Right cardiac atrium (tissue), 5 donors: ENCODE measurements at regions not wholly inside any gene's neighbourhood (a gene's known extent, or its start where the extent isn't known, plus 50 kb on each side); places are given as distances from the start of the nearest gene placed in this dataset.
"Not testable (repeated sequence)": the region's sequence is repeated elsewhere in the genome, so short reads cannot be mapped to it uniquely, and the experiment has no call there.

Source experiments
- ATAC-seq, 2 donors: fragments of 200-7000 bp; cut with Tn5 transposase; one replicate each; pipeline versions ENCODE4 v1.8.0 to v1.9.1; 2020; ENCODE audit warnings: moderate library complexity in 2 of 2, mild to moderate bottlenecking in 1 of 2
- DNase-seq, 3 donors: peaks; one replicate each; pipeline ENCODE4 v3.0.0-alpha.2; 2020
- H3K27ac ChIP-seq: one replicate; pipeline ENCODE4 v1.5.1; 2013; ENCODE audit warnings: mild to moderate bottlenecking, low read length, control low read depth, moderate library complexity
- H3K27me3 ChIP-seq: one replicate; pipeline ENCODE4 v1.6.1; 2013; ENCODE audit not compliant: control insufficient read depth, insufficient read depth
- H3K4me1 ChIP-seq: one replicate; pipeline ENCODE4 v1.6.1; 2013; ENCODE audit warnings: low read length; ENCODE audit not compliant: control insufficient read depth, insufficient read depth
- H3K4me3 ChIP-seq: one replicate; pipeline ENCODE4 v1.5.1; 2013; ENCODE audit warnings: low read length, control low read depth
- H3K9me3 ChIP-seq: one replicate; pipeline ENCODE4 v1.6.1; 2013; ENCODE audit warnings: low read length; ENCODE audit not compliant: control insufficient read depth
- WGBS: extraction: QIAGEN DNeasy Blood & Tissue Kit; methylation state at CpG from one replicate; pipeline ENCODE4 v1.1.7; 2013; 5-methylcytosine and 5-hydroxymethylcytosine counted together
- intact Hi-C, 4 donors: fragments of 100-400 bp; cut with DNase I; formaldehyde crosslinking; loops; one replicate each; pipeline versions ENCODE4 v1.11.0 to v1.14.0; 2022 to 2023
- donor health status: healthy with polysubstance abuse.
- donor health status: DM: no; HTN: yes; CAD: no.
- donor health status: DM: no; HTN: no; CAD: no.
- donor health status: DM: no; HTN: yes; CAD: no; lungs with severe emphysema.
- donor health status: DM: yes; HTN: yes; CAD: no.

DNA sequence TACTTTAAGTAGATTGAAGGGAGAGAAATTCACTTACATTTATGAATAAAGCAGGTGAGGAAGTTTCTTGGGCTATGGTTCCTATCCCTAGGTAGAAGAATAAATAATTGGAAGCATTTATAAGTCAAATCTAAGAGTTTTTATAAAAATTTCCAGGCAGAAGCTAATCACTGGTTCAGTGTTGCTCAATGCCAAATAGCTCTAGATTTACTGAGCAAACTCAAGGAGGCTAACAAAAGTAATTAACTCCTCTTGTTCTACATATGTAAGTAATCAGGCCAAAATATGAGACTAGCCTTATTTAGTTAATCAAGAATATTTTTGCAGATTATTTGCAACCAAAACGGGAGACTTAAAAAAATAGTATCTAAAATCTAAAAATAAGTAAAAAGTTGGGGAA is 472.3 kb downstream of the PLK2 start:
- Histone ChIP-seq H3K27me3 (no peaks in the 10 kb centered on the region), H3K9me3 (no peaks in the 10 kb centered on the region), H3K4me1 (peaks cover 2% of the 10 kb centered on the region), H3K4me3 (no peak overlapping the region), H3K27ac (no peak overlapping the region)
- DNase-seq, result no peak
- no peak for ATAC-seq
- WGBS, result 59% methylated on average over 1 of the region's 1 CpG
- intact Hi-C loops, result no loop called here

DNA sequence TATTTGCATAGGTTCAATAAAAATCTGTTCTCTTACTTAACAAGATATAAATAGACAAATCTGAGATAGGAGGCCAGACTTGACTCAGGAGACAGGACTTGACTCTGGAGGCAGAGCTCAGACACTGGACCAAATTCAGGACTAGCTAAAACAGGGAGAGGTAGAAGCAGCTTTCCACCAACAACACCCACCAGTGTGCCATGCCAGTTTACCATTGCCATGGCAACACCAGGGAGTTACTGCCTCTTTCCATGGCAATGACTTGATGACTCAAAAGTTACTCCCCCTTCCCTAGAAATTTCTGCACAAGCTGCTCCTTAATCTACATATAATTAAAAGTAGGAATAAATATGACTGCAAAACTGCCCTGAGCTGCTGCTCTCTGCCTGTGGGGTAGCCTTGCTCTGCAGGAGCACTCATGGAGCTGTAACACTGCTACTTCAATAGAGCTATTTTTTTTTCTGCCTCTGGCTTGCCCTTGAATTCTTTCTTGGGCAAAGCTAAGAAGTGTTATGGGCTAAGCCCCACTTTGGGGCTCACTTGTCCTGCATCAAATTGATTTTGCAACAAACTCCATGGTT is 473.0 kb downstream of the PLK2 start:
- Histone ChIP-seq H3K4me3 (no peak overlapping the region), H3K27me3 (no peaks in the 10 kb centered on the region), H3K9me3 (no peaks in the 10 kb centered on the region), H3K27ac (no peak overlapping the region), H3K4me1 (peaks cover 2% of the 10 kb centered on the region)
- DNase-seq (peak in 1 of 3 donors; percentile 33), ATAC-seq (no peak)
- intact Hi-C loops, result no loop called here

DNA sequence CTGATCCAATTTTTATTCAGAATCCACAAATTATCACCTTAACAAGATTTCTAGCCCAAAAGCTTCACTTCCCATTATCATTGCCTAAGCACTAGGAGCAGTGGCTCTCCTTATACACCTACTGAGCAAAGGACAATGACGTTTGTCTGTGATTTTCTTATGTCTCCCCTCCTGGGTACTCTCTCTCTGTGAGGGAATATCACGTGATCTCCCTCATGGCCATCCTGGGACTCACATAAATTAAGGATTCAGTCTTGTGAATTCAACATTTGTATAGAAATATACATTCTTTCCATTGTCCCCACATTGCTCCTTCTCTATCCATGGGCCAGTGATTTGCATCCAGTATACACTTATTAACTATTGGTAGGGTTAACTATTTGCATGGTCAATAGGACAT is 476.5 kb downstream of the PLK2 start:
- 45% methylated on average over 2 of the region's 2 CpGs for WGBS

DNA sequence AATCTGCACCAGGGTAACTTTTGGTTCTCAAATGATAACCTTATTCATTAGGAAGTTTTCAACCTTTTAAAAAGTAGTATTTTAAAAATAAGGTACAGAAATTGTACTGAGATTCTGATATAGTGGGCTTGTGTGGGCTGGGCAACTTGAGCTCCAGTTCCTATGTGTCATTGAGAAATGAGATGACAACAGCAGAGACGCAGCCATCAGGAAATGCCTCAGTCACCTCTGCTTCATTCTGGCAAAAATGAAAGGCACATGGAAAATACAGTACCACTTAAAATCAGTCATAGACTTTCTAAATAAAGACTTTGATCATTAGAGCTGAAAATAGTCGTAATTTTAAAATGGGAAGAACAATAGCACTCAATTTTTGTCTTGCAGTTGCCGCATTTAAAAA is 480.2 kb downstream of the PLK2 start:
- H3K4me1 ChIP-seq, result no peaks in the 10 kb centered on the region
- intact Hi-C loops, result no loop called here
- H3K9me3 ChIP-seq, result no peaks in the 10 kb centered on the region
- WGBS, result 90% methylated on average over 3 of the region's 3 CpGs
- H3K27me3 ChIP-seq, result no peaks in the 10 kb centered on the region
- H3K4me3 ChIP-seq, result no peak overlapping the region
- DNase-seq, result no peak
- ATAC-seq, result no peak
- no peak overlapping the region for H3K27ac ChIP-seq

More for the DNA sequence above, 476.5 kb downstream of the PLK2 start:
- no peaks in the 10 kb centered on the region for H3K4me1 ChIP-seq
- H3K27ac ChIP-seq, result no peak overlapping the region
- ATAC-seq (no peak), DNase-seq (no peak)
- H3K4me3 ChIP-seq, result no peak overlapping the region
- no peaks in the 10 kb centered on the region for H3K9me3 ChIP-seq
- intact Hi-C loops, result no loop called here
- no peaks in the 10 kb centered on the region for H3K27me3 ChIP-seq

DNA sequence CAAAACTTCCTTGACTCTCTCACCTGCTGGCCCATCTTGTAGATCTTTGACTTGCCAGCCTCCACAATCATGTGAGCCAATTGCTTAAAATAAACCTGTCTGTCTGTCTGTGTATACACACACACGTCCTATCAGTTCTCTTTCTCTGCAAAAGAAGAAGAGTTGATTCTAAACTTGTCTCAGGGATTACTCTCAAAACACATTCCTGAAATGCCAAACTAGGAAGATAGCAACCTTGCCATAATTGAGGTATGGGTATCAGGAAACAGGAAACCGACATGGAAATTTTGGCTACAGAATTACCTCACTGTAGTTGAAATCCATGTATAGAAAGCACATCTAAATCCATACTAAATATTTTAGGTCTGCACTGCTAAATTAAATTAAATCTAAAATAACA is 483.4 kb downstream of the PLK2 start:
- no peak for DNase-seq
- ATAC-seq, result no peak
- Histone ChIP-seq H3K27ac (no peak overlapping the region), H3K4me3 (no peak overlapping the region), H3K27me3 (no peaks in the 10 kb centered on the region), H3K4me1 (no peaks in the 10 kb centered on the region), H3K9me3 (no peaks in the 10 kb centered on the region)
- intact Hi-C loops, result no loop called here
- 56% methylated on average over 2 of the region's 2 CpGs for WGBS

DNA sequence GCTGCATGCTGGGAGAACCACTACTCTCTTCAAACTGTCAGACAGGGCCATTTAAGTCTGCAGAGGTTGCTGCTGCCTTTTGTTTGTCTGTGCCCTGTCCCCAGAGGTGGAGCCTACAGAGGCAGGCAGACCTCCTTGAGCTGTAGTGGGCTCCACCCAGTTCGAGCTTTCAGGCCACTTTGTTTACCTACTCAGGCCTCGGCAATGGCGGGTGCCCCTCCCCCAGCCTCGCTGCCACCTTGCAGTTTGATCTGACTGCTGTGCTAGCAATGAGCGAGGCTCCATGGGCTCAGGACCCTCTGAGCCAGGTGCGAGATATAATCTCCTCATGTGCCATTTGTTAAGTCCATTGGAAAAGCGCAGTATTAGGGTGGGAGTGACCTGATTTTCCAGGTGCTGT is 487.8 kb downstream of the PLK2 start:
- H3K27ac ChIP-seq, H3K4me3 ChIP-seq, H3K27me3 ChIP-seq, intact Hi-C loops, ATAC-seq, H3K4me1 ChIP-seq, H3K9me3 ChIP-seq: not testable (repeated sequence)
- 89% methylated on average over 7 of the region's 7 CpGs for WGBS
- DNase-seq, result peak in 2 of 3 donors; percentile 10 to 24

DNA sequence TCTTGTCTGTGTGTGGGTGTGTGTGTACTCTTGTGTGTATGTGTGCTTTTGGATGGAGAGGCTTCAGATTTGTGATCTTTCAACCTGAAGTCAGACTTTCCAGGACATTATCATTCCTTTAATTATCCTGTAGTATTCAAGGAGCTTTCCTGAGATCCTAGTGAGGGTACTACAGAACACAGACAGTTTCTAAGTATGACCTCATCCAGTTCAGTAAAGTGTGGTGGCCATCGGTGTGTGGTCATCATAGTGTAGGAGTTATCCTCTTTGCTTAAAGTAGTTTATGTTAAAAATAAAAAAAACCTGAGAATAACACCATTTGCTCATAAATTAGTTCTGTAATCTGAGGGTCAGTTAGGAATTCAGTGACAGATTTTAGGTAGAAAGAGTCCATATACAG is 478.0 kb upstream of the ACTBL2 start:
- ATAC-seq (no peak), DNase-seq (no peak)
- H3K27me3 ChIP-seq, result no peaks in the 10 kb centered on the region
- 82% methylated on average over 1 of the region's 1 CpG for WGBS
- no peak overlapping the region for H3K27ac ChIP-seq
- intact Hi-C loops, result no loop called here
- no peak overlapping the region for H3K4me3 ChIP-seq
- H3K9me3 ChIP-seq, result peaks cover 4% of the 10 kb centered on the region
- H3K4me1 ChIP-seq, result peaks cover 2% of the 10 kb centered on the region

DNA sequence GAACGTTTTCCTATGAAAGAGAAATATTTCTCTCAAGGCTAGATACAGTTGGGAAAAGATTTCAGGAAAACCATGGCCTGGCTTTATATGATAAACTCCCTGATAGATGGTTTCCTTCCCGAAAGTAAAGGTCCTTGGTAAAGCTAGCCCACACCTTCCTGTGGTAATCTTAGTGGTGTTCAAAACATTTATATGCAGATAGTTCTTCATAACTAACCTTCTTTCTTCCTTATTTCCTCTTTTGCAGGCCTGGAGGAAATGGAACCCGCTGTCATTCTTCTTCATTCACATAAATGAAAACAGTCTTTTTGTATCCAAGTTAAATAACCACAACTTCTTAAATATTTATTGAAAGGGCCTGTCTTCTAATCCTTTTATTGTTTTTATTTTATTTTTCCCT is 474.0 kb upstream of the ACTBL2 start:
- no peak for ATAC-seq
- H3K27me3 ChIP-seq, result no peaks in the 10 kb centered on the region
- WGBS, result 65% methylated on average over 3 of the region's 3 CpGs
- intact Hi-C loops, result no loop called here
- no peak for DNase-seq
- H3K4me3 ChIP-seq, result no peak overlapping the region
- no peak overlapping the region for H3K27ac ChIP-seq
- peaks cover 2% of the 10 kb centered on the region for H3K4me1 ChIP-seq
- no peaks in the 10 kb centered on the region for H3K9me3 ChIP-seq

DNA sequence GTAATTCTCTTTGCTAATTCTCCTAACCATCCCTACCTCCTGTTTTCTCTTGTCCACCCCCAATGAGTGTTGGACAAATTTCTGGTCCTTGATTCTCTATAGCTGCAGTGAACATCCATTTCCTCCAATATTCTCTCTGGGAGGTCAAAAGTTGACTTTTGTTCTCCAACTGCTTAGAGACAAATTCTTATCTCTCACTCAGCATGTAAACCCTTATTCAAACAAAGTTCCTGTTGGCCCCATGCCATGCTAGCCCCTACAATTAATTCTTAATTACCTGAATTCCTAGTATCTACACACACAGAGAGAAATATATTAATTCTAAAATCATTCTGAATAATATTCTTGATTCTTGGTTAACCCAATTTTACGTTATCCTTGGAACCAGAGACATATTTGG is 472.9 kb upstream of the ACTBL2 start:
- H3K4me3 ChIP-seq, result no peak overlapping the region
- no peak for DNase-seq
- no peak for ATAC-seq
- H3K9me3 ChIP-seq, result no peaks in the 10 kb centered on the region
- 1% methylated on average over 1 of the region's 1 CpG for WGBS
- no peak overlapping the region for H3K27ac ChIP-seq
- no peaks in the 10 kb centered on the region for H3K27me3 ChIP-seq
- intact Hi-C loops, result no loop called here
- H3K4me1 ChIP-seq, result peaks cover 2% of the 10 kb centered on the region

DNA sequence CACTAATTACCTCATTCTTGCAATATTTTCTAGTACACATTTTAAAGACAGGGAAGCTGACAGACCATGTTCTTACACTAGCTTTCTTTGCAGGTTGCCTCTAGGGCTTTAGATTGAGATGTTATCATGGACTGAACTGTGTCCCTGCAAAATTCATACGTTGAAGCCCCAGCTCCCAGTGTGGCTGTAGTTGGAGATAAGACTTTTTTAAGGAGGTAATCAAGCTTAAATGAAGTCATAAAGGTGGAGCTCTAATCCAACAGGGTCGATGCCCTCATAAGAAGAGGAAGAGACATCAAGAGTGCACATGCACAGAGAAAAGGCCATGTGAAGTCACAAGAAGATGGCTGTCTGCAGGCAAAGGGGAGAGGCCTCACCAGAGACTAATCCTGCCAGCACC is 471.2 kb upstream of the ACTBL2 start:
- ATAC-seq, result no peak
- Histone ChIP-seq H3K4me3 (no peak overlapping the region), H3K27me3 (no peaks in the 10 kb centered on the region), H3K4me1 (peaks cover 2% of the 10 kb centered on the region), H3K9me3 (no peaks in the 10 kb centered on the region), H3K27ac (no peak overlapping the region)
- DNase-seq, result no peak
- intact Hi-C loops, result no loop called here
- WGBS, result 56% methylated on average over 2 of the region's 2 CpGs

DNA sequence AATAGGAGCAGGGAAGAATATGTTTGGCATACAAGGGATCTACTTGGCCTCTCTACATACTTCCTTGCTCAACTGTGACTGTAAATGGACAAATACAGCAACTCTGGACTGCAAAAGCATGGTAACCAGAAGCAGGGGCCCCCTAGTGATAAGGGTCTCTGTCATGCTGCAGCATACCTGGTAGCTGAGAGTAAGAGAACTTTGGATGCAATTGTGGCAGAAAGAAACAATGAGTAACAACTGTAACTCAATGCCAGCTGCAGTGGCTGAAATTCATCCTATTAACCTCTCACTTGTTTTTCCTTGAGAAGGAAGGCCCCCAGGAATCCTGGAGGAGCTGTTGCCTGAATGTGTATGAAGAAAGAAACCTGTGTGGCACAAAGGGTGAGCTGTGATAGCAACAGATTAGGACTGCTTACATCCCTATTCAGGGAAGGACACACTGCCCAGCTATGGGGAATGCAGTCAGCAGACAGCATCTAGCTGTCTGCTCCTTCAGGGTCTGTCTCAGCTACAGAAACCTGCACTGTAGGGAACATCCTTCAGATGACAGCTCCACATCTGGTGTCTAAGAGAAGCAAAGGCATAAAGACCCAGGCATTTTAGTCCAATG is 468.1 kb upstream of the ACTBL2 start:
- intact Hi-C loops, result no loop called here
- Histone ChIP-seq H3K27ac (no peak overlapping the region), H3K27me3 (no peaks in the 10 kb centered on the region), H3K4me3 (no peak overlapping the region), H3K4me1 (no peaks in the 10 kb centered on the region), H3K9me3 (no peaks in the 10 kb centered on the region)
- ATAC-seq, result no peak
- no peak for DNase-seq

DNA sequence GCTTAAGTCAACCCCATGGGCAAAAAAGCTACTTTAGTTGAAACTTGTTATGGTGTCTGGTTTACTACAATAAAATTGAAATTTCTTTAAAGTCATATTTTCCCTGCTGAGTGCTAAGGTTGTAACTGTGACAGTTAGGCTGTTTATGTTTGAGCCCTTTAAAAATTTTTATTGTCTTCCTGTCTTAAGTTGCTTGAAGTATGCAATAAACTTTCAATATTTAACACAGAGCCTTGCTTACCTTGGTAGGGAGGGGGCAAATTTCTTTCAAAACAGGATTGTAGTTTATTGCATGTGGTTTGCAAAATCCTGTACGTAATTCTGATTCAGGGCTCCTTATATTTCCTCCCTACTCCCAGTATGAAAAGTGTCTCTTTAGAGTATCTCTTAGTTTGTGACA is 465.5 kb upstream of the ACTBL2 start:
- H3K27ac ChIP-seq, result no peak overlapping the region
- no peaks in the 10 kb centered on the region for H3K27me3 ChIP-seq
- H3K4me1 ChIP-seq, result no peaks in the 10 kb centered on the region
- no peaks in the 10 kb centered on the region for H3K9me3 ChIP-seq
- intact Hi-C loops, result no loop called here
- H3K4me3 ChIP-seq, result no peak overlapping the region
- 92% methylated on average over 1 of the region's 1 CpG for WGBS
- DNase-seq (no peak), ATAC-seq (no peak)
